GM12892 (cell line): ENCODE measurements at regions not wholly inside any gene's neighbourhood (a gene's known extent, or its start where the extent isn't known, plus 50 kb on each side); places are given as distances from the start of the nearest gene placed in this dataset.

ENCODE experiments used
- POLR2A ChIP-seq: IDR thresholded peaks from 2 replicates; pipeline ENCODE4 v1.6.1; 2011; ENCODE audit warnings: low read depth, low read length, control low read depth
- POLR2AphosphoS5 ChIP-seq: IDR thresholded peaks from 2 replicates; pipeline ENCODE4 v1.6.1; 2011; ENCODE audit warnings: low read depth, low read length, control low read depth
- TAF1 ChIP-seq: IDR thresholded peaks from 2 replicates; pipeline ENCODE4 v1.6.1; 2011; ENCODE audit warnings: low read depth, mild to moderate bottlenecking, control low read depth, low read length, borderline replicate concordance

DNA sequence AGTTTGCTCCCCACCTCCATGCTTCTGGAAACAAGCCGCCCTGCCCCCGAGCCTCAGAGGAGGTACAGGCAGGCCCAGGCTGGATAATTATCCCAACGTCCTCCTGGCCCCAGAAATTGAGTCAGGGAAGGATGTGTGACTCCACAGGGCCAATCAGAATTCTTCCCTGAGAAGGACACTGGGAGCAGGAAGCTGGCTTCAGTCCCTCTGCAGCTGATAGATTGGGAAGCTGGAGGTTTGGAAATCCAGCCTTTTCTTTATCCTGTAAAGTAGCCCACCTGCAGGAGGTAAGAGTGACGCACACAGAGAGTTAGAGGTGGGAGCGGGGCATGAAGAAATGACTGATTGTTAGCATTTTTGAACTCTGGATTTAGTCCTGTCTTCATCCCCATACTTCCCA is 97.5 kb upstream of the CD82 start:
- no peak for TF ChIP-seq POLR2AphosphoS5
- TF ChIP-seq POLR2A: no peak
- no peak for TF ChIP-seq TAF1
